GM23338 (cell line): ENCODE measurements at regions not wholly inside any gene's neighbourhood (a gene's known extent, or its start where the extent isn't known, plus 50 kb on each side); places are given as distances from the start of the nearest gene placed in this dataset.

Source experiments
- CREB1 ChIP-seq: fragments of 250-450 bp; sonication (Bioruptor Pico); IDR thresholded peaks from 2 replicates; pipeline ENCODE4 v1.5.0; 2020; ENCODE audit warnings: low read depth, mild to moderate bottlenecking, moderate library complexity
- CTCF ChIP-seq, 2 experiments: fragments of 200-600 bp in 1 of 2; sonication (generic) in 1 of 2; conservative IDR thresholded peaks; 2 replicates each; pipeline versions ENCODE4 v1.5.1 to v1.6.1; 2016 to 2017; ENCODE audit warnings: antibody characterized with exemption in 2 of 2, low read depth in 2 of 2, mild to moderate bottlenecking in 2 of 2, moderate library complexity in 1 of 2
- ETS1 ChIP-seq: IDR thresholded peaks from 2 replicates; pipeline ENCODE4 v1.6.1; 2016; ENCODE audit warnings: antibody characterized with exemption
- EZH2 ChIP-seq: fragments of 200-600 bp; sonication (generic); IDR thresholded peaks from one replicate; pipeline ENCODE4 v1.8.0; 2017; ENCODE audit warnings: antibody characterized with exemption, mild to moderate bottlenecking, low read depth; ENCODE audit not compliant: unreplicated experiment
- EZH2phosphoT487 ChIP-seq: fragments of 200-600 bp; sonication (generic); IDR thresholded peaks from one replicate; pipeline ENCODE4 v1.8.1; 2018; ENCODE audit warnings: antibody characterized with exemption; ENCODE audit not compliant: unreplicated experiment
- JUNB ChIP-seq: IDR thresholded peaks from one replicate; pipeline ENCODE4 v1.6.1; 2016; ENCODE audit warnings: antibody characterized with exemption; ENCODE audit not compliant: unreplicated experiment
- NANOG ChIP-seq: IDR thresholded peaks from 2 replicates; pipeline ENCODE4 v1.6.1; 2016; ENCODE audit warnings: antibody characterized with exemption, borderline replicate concordance
- POLR2AphosphoS5 ChIP-seq: IDR thresholded peaks from 2 replicates; pipeline ENCODE4 v1.6.1; 2016; ENCODE audit warnings: antibody characterized with exemption, low read depth
- REST ChIP-seq: IDR thresholded peaks from one replicate; pipeline ENCODE4 v1.6.1; 2018; ENCODE audit warnings: antibody characterized with exemption; ENCODE audit not compliant: unreplicated experiment
- STAT1 ChIP-seq: IDR thresholded peaks from one replicate; pipeline ENCODE4 v1.6.1; 2016; ENCODE audit warnings: antibody characterized with exemption; ENCODE audit not compliant: unreplicated experiment
- ZNF114 ChIP-seq: fragments of 250-450 bp; sonication (Bioruptor Pico); IDR thresholded peaks from 2 replicates; pipeline ENCODE4 v1.5.0; 2020; ENCODE audit warnings: mild to moderate bottlenecking, moderate library complexity
- ZNF331 ChIP-seq: fragments of 250-450 bp; sonication (Bioruptor Pico); IDR thresholded peaks from 2 replicates; pipeline ENCODE4 v1.5.0; 2020; ENCODE audit warnings: low read depth, mild to moderate bottlenecking, moderate library complexity

GRCh38 chr1:198380275-198380674 lies 160.2 kb downstream of the ATP6V1G3 start:
- TF ChIP-seq EZH2phosphoT487: no peak
- TF ChIP-seq CTCF (conservative IDR thresholded peaks at IDR 0.05; ENCODE audit: low read depth in 2 of 2): no peak
- no peak for TF ChIP-seq ZNF331 (CRISPR knock-in tag)
- TF ChIP-seq EZH2: no peak
- no peak for TF ChIP-seq POLR2AphosphoS5
- TF ChIP-seq NANOG: no peak
- TF ChIP-seq STAT1: no peak
- no peak for TF ChIP-seq ZNF114 (CRISPR knock-in tag)
- no peak for TF ChIP-seq ETS1
- no peak for TF ChIP-seq REST
- no peak for TF ChIP-seq CREB1 (CRISPR knock-in tag)
- TF ChIP-seq JUNB: no peak
